Endothelial cell of umbilical vein (primary cell): ENCODE measurements at regions not wholly inside any gene's neighbourhood (a gene's known extent, or its start where the extent isn't known, plus 50 kb on each side); places are given as distances from the start of the nearest gene placed in this dataset.

ENCODE experiments used
- BruUV-seq: library from RNA; stranded (reverse); fragments of 400-500 nt; replicated peaks from 2 replicates; lab custom pipeline; 2021; lab: Mats Ljungman, UMichigan
- CTCF ChIA-PET: fragments of 300-600, 350-600 bp; sonication (Branson Sonifier 250); formaldehyde crosslinking; loops from one replicate; lab custom pipeline; 2021; ENCODE audit warnings: antibody characterized with exemption, inconsistent platforms; lab: Charles Lee
- POLR2A ChIA-PET: fragments of 300-600, 350-600 bp; sonication (Branson Sonifier 250); formaldehyde crosslinking; loops from one replicate; lab custom pipeline; 2021; ENCODE audit warnings: antibody characterized with exemption, inconsistent platforms; lab: Charles Lee
- DNase-seq: peaks from one replicate; pipeline ENCODE4 v3.0.0-alpha.2; 2011; ENCODE audit warnings: low read depth, low spot score
- FAIRE-seq: peaks from 2 replicates; lab custom pipeline; 2011; peaks lifted over from hg19 to GRCh38; lab: Jason Lieb, UNC
- H2AFZ ChIP-seq: 2 replicates; pipeline ENCODE4 v1.6.0; 2012; ENCODE audit warnings: low read depth, low read length, control low read depth, inconsistent platforms
- H3K27ac ChIP-seq: 2 replicates; pipeline ENCODE4 v1.5.1; 2011; ENCODE audit warnings: low read depth, mild to moderate bottlenecking, control low read depth, low read length, moderate library complexity; ENCODE audit not compliant: insufficient read depth
- H3K27me3 ChIP-seq, 2 experiments: 2 replicates each; pipeline versions ENCODE4 v1.6.0 to v1.6.1; 2011; ENCODE audit warnings: low read length in 2 of 2, mixed read lengths in 1 of 2; ENCODE audit not compliant: control insufficient read depth in 2 of 2, insufficient read depth in 2 of 2
- H3K36me3 ChIP-seq, 2 experiments: 2 replicates in 1 of 2; 3 replicates in 1 of 2; pipeline ENCODE4 v1.5.1; 2011; ENCODE audit warnings: low read length in 2 of 2, mild to moderate bottlenecking in 1 of 2, moderate library complexity in 1 of 2; ENCODE audit not compliant: control insufficient read depth in 2 of 2, insufficient read depth in 2 of 2; ENCODE audit errors: extremely low read depth in 1 of 2
- H3K4me1 ChIP-seq: 3 replicates; pipeline ENCODE4 v1.5.1; 2011; ENCODE audit warnings: mild to moderate bottlenecking, low read length; ENCODE audit not compliant: control insufficient read depth, insufficient read depth; ENCODE audit errors: extremely low read depth
- H3K4me2 ChIP-seq: 2 replicates; pipeline ENCODE4 v1.6.1; 2011; ENCODE audit warnings: low read length, control low read depth, mixed read lengths; ENCODE audit not compliant: insufficient read depth
- H3K4me3 ChIP-seq, 3 experiments: fragments of 200-600 bp in 1 of 3; sonication (generic), shearing (Covaris generic) in 1 of 3; replicated peaks in 1 of 3; 2 replicates each; pipeline ENCODE4 v1.5.1; 2011 to 2016; ENCODE audit warnings: control low read depth in 3 of 3, low read length in 3 of 3, mild to moderate bottlenecking in 2 of 3, inconsistent platforms in 1 of 3, low read depth in 1 of 3, moderate library complexity in 1 of 3; ENCODE audit not compliant: insufficient read depth in 1 of 3
- H3K79me2 ChIP-seq: 2 replicates; pipeline ENCODE4 v1.6.0; 2012; ENCODE audit warnings: low read length, inconsistent platforms; ENCODE audit not compliant: control insufficient read depth, insufficient read depth
- H3K9ac ChIP-seq: replicated peaks from 2 replicates; pipeline ENCODE3; 2011; ENCODE audit warnings: low read length, control low read depth; ENCODE audit not compliant: insufficient read depth; ENCODE audit errors: extremely low read depth
- H3K9me1 ChIP-seq: replicated peaks from 3 replicates; pipeline ENCODE4 v1.6.0; 2011; ENCODE audit warnings: mild to moderate bottlenecking, low read length; ENCODE audit not compliant: control insufficient read depth, insufficient read depth; ENCODE audit errors: extremely low read depth
- H3K9me3 ChIP-seq: replicated peaks from 2 replicates; pipeline ENCODE4 v1.5.1; 2012; ENCODE audit warnings: low read length, inconsistent platforms; ENCODE audit not compliant: control insufficient read depth, insufficient read depth
- H4K20me1 ChIP-seq: replicated peaks from 2 replicates; pipeline ENCODE3; 2011; ENCODE audit warnings: mild to moderate bottlenecking, low read length; ENCODE audit not compliant: control insufficient read depth, insufficient read depth; ENCODE audit errors: extremely low read depth
- EZH2 ChIP-seq: IDR thresholded peaks from 2 replicates; pipeline ENCODE4 v1.6.1; 2012; ENCODE audit warnings: borderline replicate concordance, low read depth, mild to moderate bottlenecking, moderate library complexity, low read length, inconsistent platforms; ENCODE audit not compliant: severe bottlenecking
- FOS ChIP-seq: IDR thresholded peaks from 2 replicates; pipeline ENCODE4 v1.6.1; 2011; ENCODE audit warnings: mild to moderate bottlenecking, low read length, moderate library complexity, borderline replicate concordance; ENCODE audit not compliant: insufficient read depth
- GATA2 ChIP-seq: IDR thresholded peaks from 2 replicates; pipeline ENCODE4 v1.7.0; 2011; ENCODE audit warnings: low read depth, mild to moderate bottlenecking, moderate library complexity, mixed read lengths, low read length; ENCODE audit not compliant: insufficient read length, insufficient read depth
- JUN ChIP-seq: IDR thresholded peaks from 2 replicates; pipeline ENCODE4 v1.6.1; 2011; ENCODE audit warnings: borderline replicate concordance, low read depth; ENCODE audit not compliant: insufficient read length, insufficient read depth
- MYC ChIP-seq: IDR thresholded peaks from one replicate; pipeline ENCODE4 v1.6.1; 2011; ENCODE audit warnings: mild to moderate bottlenecking, low read depth, low read length
- POLR2A ChIP-seq: IDR thresholded peaks from 2 replicates; pipeline ENCODE4 v1.6.1; 2012; ENCODE audit warnings: low read depth, mild to moderate bottlenecking, control low read depth, low read length
- POLR2AphosphoS5 ChIP-seq: IDR thresholded peaks from 2 replicates; pipeline ENCODE4 v1.6.1; 2012; ENCODE audit warnings: low read depth, mild to moderate bottlenecking, control low read depth, low read length, moderate library complexity; ENCODE audit not compliant: insufficient read depth
- dilution Hi-C: fragments of 300-500 bp; cut with MboI; formaldehyde crosslinking; loops from one replicate; pipeline ENCODE4 v1.15.0; 2019; ENCODE audit warnings: low sequenced_read_pairs; ENCODE audit not compliant: extremely low pct_ligation_motif_present
- intact Hi-C: fragments of 100-400 bp; cut with micrococcal nuclease; formaldehyde crosslinking; loops from one replicate; pipeline ENCODE4 v1.10.0; 2022
- TF ChIP-seq, protein P1 (sequence below): IDR thresholded peaks from 2 replicates; pipeline ENCODE4 v1.6.1; 2011; ENCODE audit not compliant: insufficient read depth, insufficient read length
- TF ChIP-seq, protein P2 (sequence below), 2 donors: IDR thresholded peaks; 1 replicate in 1 of 2; 2 replicates in 1 of 2; pipeline ENCODE4 v1.5.1; 2011; ENCODE audit warnings: low read length in 2 of 2, mild to moderate bottlenecking in 2 of 2, moderate library complexity in 2 of 2, control low read depth in 1 of 2, inconsistent platforms in 1 of 2, low read depth in 1 of 2; ENCODE audit not compliant: insufficient read depth in 1 of 2; ENCODE audit errors: extremely low read depth in 1 of 2

DNA sequence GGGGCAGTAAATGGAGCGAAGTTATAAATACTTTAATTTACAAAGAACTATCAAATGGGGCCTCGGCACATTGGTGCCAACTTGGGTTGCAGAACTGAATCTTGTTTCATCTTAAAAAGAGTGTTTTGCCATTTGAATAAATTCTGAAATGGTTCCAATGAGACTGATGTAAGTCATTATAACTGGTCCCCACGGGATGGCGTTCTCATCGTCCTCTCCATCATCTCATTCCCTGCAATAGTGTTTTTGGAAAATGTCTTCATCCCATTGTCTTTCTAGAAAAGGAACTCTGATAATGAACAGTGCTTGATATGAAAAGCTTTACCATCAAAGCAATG lies 422.0 kb upstream of the ID2 start:
- Histone ChIP-seq H3K4me1 (no peaks in the 10 kb centered on the region), H3K9me1 (no peaks in the 10 kb centered on the region), H3K36me3 (no peaks in the 10 kb centered on the region), H3K9me3 (no peaks in the 10 kb centered on the region), H4K20me1 (no peaks in the 10 kb centered on the region), H3K27me3 (no peaks in the 10 kb centered on the region), H3K4me2 (no peak overlapping the region), H3K27ac (no peak overlapping the region), H2AFZ (no peak overlapping the region), H3K79me2 (no peaks in the 10 kb centered on the region), H3K4me3 (no peak overlapping the region), H3K9ac (no peak overlapping the region)
- no TSS peak for BruUV-seq
- intact Hi-C loops: no loop called here
- DNase-seq (no peak), FAIRE-seq (no peak)
- ChIA-PET POLR2A (no interaction called here), CTCF (no interaction called here)
- no peak for TF ChIP-seq JUN
- no peak for TF ChIP-seq MYC
- no peak for TF ChIP-seq FOS
- TF ChIP-seq POLR2AphosphoS5: no peak
- TF ChIP-seq POLR2A: no peak
- TF ChIP-seq GATA2: no peak
- TF ChIP-seq, protein P1, sequence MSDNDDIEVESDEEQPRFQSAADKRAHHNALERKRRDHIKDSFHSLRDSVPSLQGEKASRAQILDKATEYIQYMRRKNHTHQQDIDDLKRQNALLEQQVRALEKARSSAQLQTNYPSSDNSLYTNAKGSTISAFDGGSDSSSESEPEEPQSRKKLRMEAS: no peak
- TF ChIP-seq, protein P2, sequence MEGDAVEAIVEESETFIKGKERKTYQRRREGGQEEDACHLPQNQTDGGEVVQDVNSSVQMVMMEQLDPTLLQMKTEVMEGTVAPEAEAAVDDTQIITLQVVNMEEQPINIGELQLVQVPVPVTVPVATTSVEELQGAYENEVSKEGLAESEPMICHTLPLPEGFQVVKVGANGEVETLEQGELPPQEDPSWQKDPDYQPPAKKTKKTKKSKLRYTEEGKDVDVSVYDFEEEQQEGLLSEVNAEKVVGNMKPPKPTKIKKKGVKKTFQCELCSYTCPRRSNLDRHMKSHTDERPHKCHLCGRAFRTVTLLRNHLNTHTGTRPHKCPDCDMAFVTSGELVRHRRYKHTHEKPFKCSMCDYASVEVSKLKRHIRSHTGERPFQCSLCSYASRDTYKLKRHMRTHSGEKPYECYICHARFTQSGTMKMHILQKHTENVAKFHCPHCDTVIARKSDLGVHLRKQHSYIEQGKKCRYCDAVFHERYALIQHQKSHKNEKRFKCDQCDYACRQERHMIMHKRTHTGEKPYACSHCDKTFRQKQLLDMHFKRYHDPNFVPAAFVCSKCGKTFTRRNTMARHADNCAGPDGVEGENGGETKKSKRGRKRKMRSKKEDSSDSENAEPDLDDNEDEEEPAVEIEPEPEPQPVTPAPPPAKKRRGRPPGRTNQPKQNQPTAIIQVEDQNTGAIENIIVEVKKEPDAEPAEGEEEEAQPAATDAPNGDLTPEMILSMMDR (IDR thresholded peaks at IDR 0.05; ENCODE audit: extremely low read depth in 1 of 2, insufficient read depth in 1 of 2, low read depth in 1 of 2, low read length in 2 of 2): no peak
- TF ChIP-seq EZH2: no peak
- dilution Hi-C loops: no loop called here
